IMR-90 (cell line): ENCODE measurements at regions not wholly inside any gene's neighbourhood (a gene's known extent, or its start where the extent isn't known, plus 50 kb on each side); places are given as distances from the start of the nearest gene placed in this dataset.

Experiments
- ATAC-seq: fragments of 200-7000 bp; cut with Tn5 transposase; 2 replicates; pipeline ENCODE4 v1.9.1; 2020; ENCODE audit warnings: low read depth, mild to moderate bottlenecking, moderate library complexity
- BruUV-seq: library from RNA; stranded (reverse); fragments of 400-500 nt; replicated peaks from 2 replicates; lab custom pipeline; 2021; lab: Mats Ljungman, UMichigan
- CTCF ChIA-PET: fragments of 300-600 bp; formaldehyde crosslinking; extraction: SDS; loops from one replicate; lab custom pipeline; 2021; ENCODE audit warnings: antibody characterized with exemption; lab: Yijun Ruan, JAX
- POLR2A ChIA-PET: fragments of 300-600 bp; sonication (Branson Sonifier 250); formaldehyde crosslinking; loops from one replicate; lab custom pipeline; 2022; ENCODE audit warnings: antibody characterized with exemption; ENCODE audit not compliant: unreplicated experiment; lab: Charles Lee
- DNase-seq: peaks from one replicate; pipeline ENCODE4 v3.0.0; 2013
- H2AFZ ChIP-seq: replicated peaks from 2 replicates; pipeline ENCODE3; 2013; ENCODE audit warnings: low read length, mild to moderate bottlenecking; ENCODE audit not compliant: poor library complexity
- H2AK5ac ChIP-seq: 2 replicates; pipeline ENCODE4 v1.6.1; 2013; ENCODE audit warnings: low read depth, low read length, inconsistent platforms
- H2AK9ac ChIP-seq: replicated peaks from 2 replicates; pipeline ENCODE3; 2013; ENCODE audit warnings: mild to moderate bottlenecking, low read depth, low read length, moderate library complexity; ENCODE audit not compliant: poor library complexity
- H2BK120ac ChIP-seq: 2 replicates; pipeline ENCODE4 v1.6.1; 2013; ENCODE audit warnings: low read depth, low read length, inconsistent platforms
- H2BK15ac ChIP-seq: 3 replicates; pipeline ENCODE4 v1.6.1; 2013; ENCODE audit warnings: low read depth, low read length, inconsistent platforms
- H2BK20ac ChIP-seq: 2 replicates; pipeline ENCODE4 v1.6.1; 2013; ENCODE audit warnings: low read depth, mild to moderate bottlenecking, inconsistent platforms, low read length, moderate library complexity
- H2BK5ac ChIP-seq: 2 replicates; pipeline ENCODE4 v1.6.1; 2013; ENCODE audit warnings: mild to moderate bottlenecking, low read depth, low read length, inconsistent platforms; ENCODE audit not compliant: poor library complexity, severe bottlenecking
- H3K14ac ChIP-seq: replicated peaks from 2 replicates; pipeline ENCODE4 v1.6.1; 2013; ENCODE audit warnings: low read depth, low read length, inconsistent platforms
- H3K18ac ChIP-seq: 2 replicates; pipeline ENCODE4 v1.6.1; 2013; ENCODE audit warnings: low read depth, low read length, control low read depth
- H3K23ac ChIP-seq: 2 replicates; pipeline ENCODE4 v1.6.1; 2013; ENCODE audit warnings: low read depth, low read length, inconsistent platforms
- H3K27ac ChIP-seq: 2 replicates; pipeline ENCODE4 v1.5.1; 2013; ENCODE audit warnings: mild to moderate bottlenecking, control low read depth, low read length; ENCODE audit not compliant: insufficient read depth
- H3K27me3 ChIP-seq: 2 replicates; pipeline ENCODE4 v1.6.1; 2013; ENCODE audit warnings: low read length; ENCODE audit not compliant: control insufficient read depth, insufficient read depth
- H3K36me3 ChIP-seq: 2 replicates; pipeline ENCODE4 v1.6.1; 2013; ENCODE audit warnings: low read length, mixed read lengths; ENCODE audit not compliant: control insufficient read depth, insufficient read depth
- H3K4ac ChIP-seq: 2 replicates; pipeline ENCODE4 v1.6.1; 2013; ENCODE audit warnings: low read depth, low read length, inconsistent platforms
- H3K4me1 ChIP-seq: 2 replicates; pipeline ENCODE4 v1.6.1; 2013; ENCODE audit warnings: low read length, mixed read lengths; ENCODE audit not compliant: control insufficient read depth, insufficient read depth
- H3K4me2 ChIP-seq: 2 replicates; pipeline ENCODE4 v1.6.1; 2013; ENCODE audit warnings: low read depth, mild to moderate bottlenecking, control low read depth, low read length, moderate library complexity
- H3K4me3 ChIP-seq: 2 replicates; pipeline ENCODE4 v1.5.1; 2013; ENCODE audit warnings: low read depth, mild to moderate bottlenecking, control low read depth, low read length, moderate library complexity; ENCODE audit not compliant: insufficient read depth
- H3K56ac ChIP-seq: 2 replicates; pipeline ENCODE4 v1.6.1; 2013; ENCODE audit warnings: low read length, inconsistent platforms; ENCODE audit not compliant: insufficient read depth; ENCODE audit errors: extremely low read depth
- H3K79me1 ChIP-seq, 2 experiments: 2 replicates each; pipeline ENCODE4 v1.6.1; 2013; ENCODE audit warnings: low read length in 2 of 2, inconsistent platforms in 1 of 2, low read depth in 1 of 2
- H3K9ac ChIP-seq: 2 replicates; pipeline ENCODE4 v1.6.1; 2013; ENCODE audit warnings: low read depth, low read length, control low read depth
- H3K9me1 ChIP-seq: 2 replicates; pipeline ENCODE4 v1.6.1; 2013; ENCODE audit warnings: low read length, inconsistent platforms; ENCODE audit not compliant: insufficient read depth
- H3K9me3 ChIP-seq: 2 replicates; pipeline ENCODE4 v1.6.1; 2013; ENCODE audit warnings: low read length; ENCODE audit not compliant: control insufficient read depth, insufficient read depth
- H4K20me1 ChIP-seq: 2 replicates; pipeline ENCODE4 v1.6.1; 2013; ENCODE audit warnings: low read length, inconsistent platforms; ENCODE audit not compliant: insufficient read depth
- H4K5ac ChIP-seq: 2 replicates; pipeline ENCODE4 v1.6.1; 2013; ENCODE audit warnings: mild to moderate bottlenecking, low read depth, low read length, control low read depth
- H4K8ac ChIP-seq, 2 experiments: 2 replicates each; pipeline ENCODE4 v1.6.1; 2013; ENCODE audit warnings: low read depth in 2 of 2, low read length in 2 of 2, control low read depth in 1 of 2, inconsistent platforms in 1 of 2
- H4K91ac ChIP-seq: 2 replicates; pipeline ENCODE4 v1.6.1; 2013; ENCODE audit warnings: low read depth, low read length, inconsistent platforms; ENCODE audit not compliant: insufficient read depth
- CEBPB ChIP-seq: IDR thresholded peaks from 2 replicates; pipeline ENCODE4 v1.6.1; 2012; ENCODE audit warnings: low read depth, low read length, improper control_type of control experiment
- NFE2L2 ChIP-seq: fragments of 150-350 bp; IDR thresholded peaks from 2 replicates; pipeline ENCODE4 v1.6.1; 2016; ENCODE audit warnings: low read depth, mild to moderate bottlenecking, low read length
- WGBS, 2 experiments: methylation state at CpG; one replicate each; pipeline versions ENCODE4 v1.1.5 to v1.1.7; 2013; ENCODE audit warnings: missing lambda C conversion rate in 2 of 2; ENCODE audit not compliant: insufficient read length in 1 of 2; ENCODE audit errors: extremely low coverage in 2 of 2; 5-methylcytosine and 5-hydroxymethylcytosine counted together
- dilution Hi-C: fragments of 300-500 bp; cut with HindIII; formaldehyde crosslinking; loops from one replicate; pipeline ENCODE4 v1.14.3; 2018; ENCODE audit warnings: low sequenced_read_pairs; ENCODE audit not compliant: unreplicated experiment
- in situ Hi-C: fragments of 300-500 bp; cut with MboI; formaldehyde crosslinking; loops from 3 replicates; pipeline ENCODE4 v1.14.3; 2019; ENCODE audit warnings: low sequenced_read_pairs, inconsistent platforms, mixed read lengths
- intact Hi-C: fragments of 100-400 bp; cut with micrococcal nuclease; formaldehyde crosslinking; loops from 2 replicates; pipeline ENCODE4 v1.10.0; 2022

DNA sequence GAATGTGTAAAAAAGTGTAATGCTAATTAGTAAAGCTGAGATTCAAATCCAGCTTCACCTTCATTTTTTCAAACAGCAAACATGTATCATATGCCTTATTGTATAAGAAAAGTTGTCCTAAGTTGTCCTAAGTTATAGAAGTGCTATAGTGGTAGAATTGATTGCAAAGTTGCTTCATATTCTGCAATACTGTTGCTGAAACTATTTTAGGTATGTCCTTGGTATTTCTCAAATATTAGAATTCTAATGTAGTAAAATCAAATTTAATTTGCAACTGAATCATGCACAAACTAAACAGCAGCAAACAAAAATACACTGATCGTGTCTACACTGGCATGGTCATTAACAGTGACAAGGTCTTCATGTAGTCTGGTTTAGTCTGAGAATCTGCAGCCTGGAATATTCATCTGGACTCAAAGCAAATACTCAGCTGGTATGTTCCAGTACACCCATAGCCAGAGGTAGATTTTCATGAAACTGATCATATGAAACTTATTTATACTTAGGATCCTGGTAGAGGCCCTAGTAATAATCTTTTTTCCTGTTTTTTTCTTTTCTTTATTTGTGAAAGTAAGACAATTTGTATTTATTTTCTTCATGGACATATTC, 555.6 kb upstream of the ZEB2 start:
- Histone ChIP-seq H3K9me3 (no peaks in the 10 kb centered on the region), H3K27ac (no peak overlapping the region), H4K91ac (no peak overlapping the region), H3K4me2 (no peak overlapping the region), H3K79me1 (no peaks in the 10 kb centered on the region), H3K56ac (no peak overlapping the region), H2BK5ac (no peak overlapping the region), H3K4me1 (no peaks in the 10 kb centered on the region), H3K4me3 (no peak overlapping the region), H3K4ac (no peak overlapping the region), H3K14ac (no peak overlapping the region), H2AK9ac (no peak overlapping the region), H3K36me3 (no peaks in the 10 kb centered on the region), H2AK5ac (no peak overlapping the region), H3K18ac (peak overlapping the region; percentile 47; the same call in 1 of the 2 replicates), H2BK20ac (no peak overlapping the region), H3K9me1 (no peaks in the 10 kb centered on the region), H3K23ac (no peak overlapping the region), H3K27me3 (no peaks in the 10 kb centered on the region), H2BK120ac (no peak overlapping the region), H4K20me1 (no peaks in the 10 kb centered on the region), H2AFZ (no peak overlapping the region), H4K8ac (no peak overlapping the region), H4K5ac (no peak overlapping the region; the same call in 1 of the 2 replicates), H3K9ac (no peak overlapping the region), H2BK15ac (no peak overlapping the region)
- dilution Hi-C loops (no loop called here), intact Hi-C loops (no loop called here), in situ Hi-C loops (no loop called here)
- ATAC-seq (peak; percentile 29; the same call in 1 of the 2 replicates), DNase-seq (no peak)
- no TSS peak for BruUV-seq
- TF ChIP-seq CEBPB = peak; percentile 77
- no peak for TF ChIP-seq NFE2L2
- no CpG with 5 or more reads among the region's 1 CpG for WGBS, 2 experiments
- POLR2A ChIA-PET = no interaction called here
- CTCF ChIA-PET = interaction anchor here (0.6 kb wide), 1 partner anchor 567 kb away, joined by 3 read pairs; no protein-coding TSS in a partner anchor
